H1 (cell line): ENCODE measurements at regions not wholly inside any gene's neighbourhood (a gene's known extent, or its start where the extent isn't known, plus 50 kb on each side); places are given as distances from the start of the nearest gene placed in this dataset.

Source experiments
- CTCF ChIP-seq, 3 experiments: IDR thresholded peaks; 1 replicate in 2 of 3; 2 replicates in 1 of 3; pipeline versions ENCODE4 v1.5.1 to v1.6.1; 2011; ENCODE audit warnings: low read length in 3 of 3, mild to moderate bottlenecking in 3 of 3, inconsistent platforms in 2 of 3, low read depth in 1 of 3, moderate library complexity in 1 of 3; ENCODE audit not compliant: insufficient read depth in 1 of 3; ENCODE audit errors: control extremely low read depth in 1 of 3
- JUN ChIP-seq: IDR thresholded peaks from 2 replicates; pipeline ENCODE4 v1.6.1; 2011; ENCODE audit warnings: low read depth, mild to moderate bottlenecking, improper control_type of control experiment, low read length

GRCh38 chr20:53738039-53738944, 144.7 kb upstream of the ZNF217 start (continued):
- no peak for TF ChIP-seq CTCF (IDR thresholded peaks at IDR 0.05; ENCODE audit: control extremely low read depth in 1 of 3, insufficient read depth in 1 of 3, low read depth in 1 of 3, low read length in 3 of 3)
- TF ChIP-seq JUN = no peak
